ENCODE measurements at regions not wholly inside any gene's neighbourhood (a gene's known extent, or its start where the extent isn't known, plus 50 kb on each side); places are given as distances from the start of the nearest gene placed in this dataset.

DNA sequence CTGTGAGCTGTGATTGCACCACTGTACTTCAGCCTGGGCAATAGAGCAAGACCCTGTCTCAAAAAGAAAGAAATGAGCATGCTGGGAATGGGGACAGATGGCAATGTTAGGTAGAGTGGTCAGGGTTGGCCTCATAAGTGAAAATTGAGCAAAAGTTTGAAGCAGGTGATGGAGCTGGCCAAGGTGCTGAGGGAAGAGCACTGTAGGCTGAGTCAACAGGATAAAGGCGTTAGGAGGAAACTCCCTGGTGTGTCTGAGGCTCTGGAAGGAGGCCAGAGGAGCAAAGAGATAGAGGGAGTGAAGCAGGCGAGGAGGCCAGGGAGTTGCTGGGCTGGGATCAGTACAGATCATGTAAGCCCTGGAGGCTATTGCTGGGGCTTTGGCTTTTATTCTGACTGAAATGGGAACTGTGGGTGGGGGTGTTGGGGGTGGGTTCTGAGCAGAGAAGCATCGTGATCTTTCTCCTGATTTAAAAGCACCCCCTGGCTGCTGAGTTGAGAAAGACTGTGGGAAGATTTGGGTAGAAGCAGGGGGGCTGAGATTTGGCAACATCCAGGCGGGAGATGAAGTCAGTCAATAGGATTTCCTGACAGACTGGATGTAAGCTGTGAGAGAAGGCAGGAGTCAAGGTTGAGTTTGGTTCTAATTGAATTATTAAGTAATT is 52.5 kb upstream of the VKORC1L1 start:
- Histone ChIP-seq H3K79me2 (ENCODE audit: control insufficient read depth, insufficient read depth, low read length) (no peaks in the 10 kb centered on the region), H3K27me3 (ENCODE audit: control insufficient read depth in 2 of 2, insufficient read depth in 2 of 2, low read length in 2 of 2) (no peaks in the 10 kb centered on the region), H3K4me1 (replicated peaks in 1 of 2; ENCODE audit: control insufficient read depth in 2 of 2, insufficient read depth in 2 of 2, low read length in 2 of 2) (no peaks in the 10 kb centered on the region), H3K27ac (ENCODE audit: extremely low read depth, low read depth, low read length) (no peak overlapping the region), H3K4me2 (ENCODE audit: insufficient read depth, low read length) (no peak overlapping the region), H3K9me3 (replicated peaks; ENCODE audit: control insufficient read depth, insufficient read depth, low read depth, low read length) (no peaks in the 10 kb centered on the region), H3K4me3 (no peak overlapping the region), H3K36me3 (ENCODE audit: control insufficient read depth, insufficient read depth, low read length) (no peaks in the 10 kb centered on the region; the same call in 2 of the 3 replicates), H3K9ac (ENCODE audit: insufficient read depth in 1 of 2, low read depth in 2 of 2, low read length in 2 of 2) (no peak overlapping the region), H2AFZ (ENCODE audit: low read depth, low read length) (no peak overlapping the region), H4K20me1 (replicated peaks; ENCODE audit: control insufficient read depth, insufficient read depth, low read length) (0 out of 2 replicates have a peak, but pooled peaks cover 3% of the 10 kb centered on the region), H3K9me1 (ENCODE audit: control insufficient read depth, insufficient read depth, low read length) (no peaks in the 10 kb centered on the region)
- BruUV-seq (replicated peaks), result no TSS peak
- ChIA-PET POLR2A (no interaction called here), CTCF (ENCODE audit: low intra/inter-chr PET ratio) (no interaction called here)
- intact Hi-C loops (cut with micrococcal nuclease), result no loop called here
- DNase-seq (ENCODE audit: extremely low read depth in 1 of 4, low spot score in 3 of 4) (no peak), ATAC-seq (peak; percentile 46), FAIRE-seq (no peak)
- 10% methylated on average over 4 of the region's 4 CpGs for WGBS (ENCODE audit: insufficient coverage, low coverage, missing lambda C conversion rate)
- in situ Hi-C loops (cut with MboI), result no loop called here
- no peak for TF ChIP-seq CREM (IDR thresholded peaks at IDR 0.05; ENCODE audit: low read depth)
- no peak for TF ChIP-seq ZNF707 (CRISPR knock-in tag; conservative IDR thresholded peaks at IDR 0.05)
- TF ChIP-seq, protein P1, sequence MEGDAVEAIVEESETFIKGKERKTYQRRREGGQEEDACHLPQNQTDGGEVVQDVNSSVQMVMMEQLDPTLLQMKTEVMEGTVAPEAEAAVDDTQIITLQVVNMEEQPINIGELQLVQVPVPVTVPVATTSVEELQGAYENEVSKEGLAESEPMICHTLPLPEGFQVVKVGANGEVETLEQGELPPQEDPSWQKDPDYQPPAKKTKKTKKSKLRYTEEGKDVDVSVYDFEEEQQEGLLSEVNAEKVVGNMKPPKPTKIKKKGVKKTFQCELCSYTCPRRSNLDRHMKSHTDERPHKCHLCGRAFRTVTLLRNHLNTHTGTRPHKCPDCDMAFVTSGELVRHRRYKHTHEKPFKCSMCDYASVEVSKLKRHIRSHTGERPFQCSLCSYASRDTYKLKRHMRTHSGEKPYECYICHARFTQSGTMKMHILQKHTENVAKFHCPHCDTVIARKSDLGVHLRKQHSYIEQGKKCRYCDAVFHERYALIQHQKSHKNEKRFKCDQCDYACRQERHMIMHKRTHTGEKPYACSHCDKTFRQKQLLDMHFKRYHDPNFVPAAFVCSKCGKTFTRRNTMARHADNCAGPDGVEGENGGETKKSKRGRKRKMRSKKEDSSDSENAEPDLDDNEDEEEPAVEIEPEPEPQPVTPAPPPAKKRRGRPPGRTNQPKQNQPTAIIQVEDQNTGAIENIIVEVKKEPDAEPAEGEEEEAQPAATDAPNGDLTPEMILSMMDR (IDR thresholded peaks at IDR 0.05 in 2 of 3, conservative IDR thresholded peaks at IDR 0.05 in 1 of 3; ENCODE audit: insufficient read depth in 2 of 3, low read depth in 1 of 3, low read length in 3 of 3), result peak in 1 of 3 experiments; percentile 33; a peak in 2 of 6 replicates
- TF ChIP-seq NFIC (IDR thresholded peaks at IDR 0.05), result 0 out of 2 replicates have a peak, but pooled peaks have one; percentile 12
- TF ChIP-seq PHB (CRISPR knock-in tag; IDR thresholded peaks at IDR 0.05), result no peak
- TF ChIP-seq ZNF12 (CRISPR knock-in tag; IDR thresholded peaks at IDR 0.05), result no peak
- TF ChIP-seq, protein P2, sequence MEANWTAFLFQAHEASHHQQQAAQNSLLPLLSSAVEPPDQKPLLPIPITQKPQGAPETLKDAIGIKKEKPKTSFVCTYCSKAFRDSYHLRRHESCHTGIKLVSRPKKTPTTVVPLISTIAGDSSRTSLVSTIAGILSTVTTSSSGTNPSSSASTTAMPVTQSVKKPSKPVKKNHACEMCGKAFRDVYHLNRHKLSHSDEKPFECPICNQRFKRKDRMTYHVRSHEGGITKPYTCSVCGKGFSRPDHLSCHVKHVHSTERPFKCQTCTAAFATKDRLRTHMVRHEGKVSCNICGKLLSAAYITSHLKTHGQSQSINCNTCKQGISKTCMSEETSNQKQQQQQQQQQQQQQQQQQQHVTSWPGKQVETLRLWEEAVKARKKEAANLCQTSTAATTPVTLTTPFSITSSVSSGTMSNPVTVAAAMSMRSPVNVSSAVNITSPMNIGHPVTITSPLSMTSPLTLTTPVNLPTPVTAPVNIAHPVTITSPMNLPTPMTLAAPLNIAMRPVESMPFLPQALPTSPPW (CRISPR knock-in tag; IDR thresholded peaks at IDR 0.05), result peak; percentile 55
- peak; percentile 79 for TF ChIP-seq MIER1 (IDR thresholded peaks at IDR 0.05; ENCODE audit: low read depth)
- TF ChIP-seq RBM39 (optimal IDR thresholded peaks at IDR 0.05; ENCODE audit: low read depth, low read length), result no peak
- no peak for TF ChIP-seq FOXA3 (CRISPR knock-in tag; conservative IDR thresholded peaks at IDR 0.05 in 1 of 2, IDR thresholded peaks at IDR 0.05 in 1 of 2)
- no peak for TF ChIP-seq ZNF766 (CRISPR knock-in tag; conservative IDR thresholded peaks at IDR 0.05)
- peak in 1 of 2 experiments; percentile 42; a peak in 2 of 4 replicates for TF ChIP-seq RAD21 (CRISPR knock-in tag; conservative IDR thresholded peaks at IDR 0.05 in 1 of 2, IDR thresholded peaks at IDR 0.05 in 1 of 2)
- TF ChIP-seq, protein P3, sequence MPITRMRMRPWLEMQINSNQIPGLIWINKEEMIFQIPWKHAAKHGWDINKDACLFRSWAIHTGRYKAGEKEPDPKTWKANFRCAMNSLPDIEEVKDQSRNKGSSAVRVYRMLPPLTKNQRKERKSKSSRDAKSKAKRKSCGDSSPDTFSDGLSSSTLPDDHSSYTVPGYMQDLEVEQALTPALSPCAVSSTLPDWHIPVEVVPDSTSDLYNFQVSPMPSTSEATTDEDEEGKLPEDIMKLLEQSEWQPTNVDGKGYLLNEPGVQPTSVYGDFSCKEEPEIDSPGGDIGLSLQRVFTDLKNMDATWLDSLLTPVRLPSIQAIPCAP (CRISPR knock-in tag; IDR thresholded peaks at IDR 0.05; ENCODE audit: borderline replicate concordance), result no peak
- TF ChIP-seq NFRKB (IDR thresholded peaks at IDR 0.05; ENCODE audit: low read depth), result no peak
- no peak for TF ChIP-seq FUS (optimal IDR thresholded peaks at IDR 0.05; ENCODE audit: low read depth, low read length)
- TF ChIP-seq MBD2 (IDR thresholded peaks at IDR 0.05; ENCODE audit: borderline replicate concordance, low read depth), result no peak
- TF ChIP-seq, protein P4, sequence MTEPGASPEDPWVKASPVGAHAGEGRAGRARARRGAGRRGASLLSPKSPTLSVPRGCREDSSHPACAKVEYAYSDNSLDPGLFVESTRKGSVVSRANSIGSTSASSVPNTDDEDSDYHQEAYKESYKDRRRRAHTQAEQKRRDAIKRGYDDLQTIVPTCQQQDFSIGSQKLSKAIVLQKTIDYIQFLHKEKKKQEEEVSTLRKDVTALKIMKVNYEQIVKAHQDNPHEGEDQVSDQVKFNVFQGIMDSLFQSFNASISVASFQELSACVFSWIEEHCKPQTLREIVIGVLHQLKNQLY (CRISPR knock-in tag; conservative IDR thresholded peaks at IDR 0.05), result no peak
- no peak for TF ChIP-seq SRF (CRISPR knock-in tag; IDR thresholded peaks at IDR 0.05)

All from K562 (cell line).